Effector CD8-positive, alpha-beta T cell (primary cell): ENCODE measurements at regions not wholly inside any gene's neighbourhood (a gene's known extent, or its start where the extent isn't known, plus 50 kb on each side); places are given as distances from the start of the nearest gene placed in this dataset.

Experiments
- DNase-seq: peaks from one replicate; lab custom pipeline; 2025; lab: John Stamatoyannopoulos, UW

- DNase-seq: no peak
Observed at GRCh38 chr12:67427336-67427735, 158.2 kb downstream of the CAND1 start.

- no peak for DNase-seq
Observed at GRCh38 chr12:67428431-67428830, 159.3 kb downstream of the CAND1 start.

- DNase-seq: no peak
Observed at GRCh38 chr12:67430708-67431335, 161.7 kb downstream of the CAND1 start.

- DNase-seq: no peak
Observed at GRCh38 chr12:67431411-67432020, 162.4 kb downstream of the CAND1 start.

- DNase-seq: no peak
Observed at GRCh38 chr12:67433385-67434175, 164.4 kb downstream of the CAND1 start.

GRCh38 chr12:67434671-67435370 is 165.7 kb downstream of the CAND1 start:
- DNase-seq: no peak

GRCh38 chr12:67436230-67436629 is 167.1 kb downstream of the CAND1 start:
- no peak for DNase-seq

- no peak for DNase-seq
Observed at GRCh38 chr12:67437011-67437410, 167.9 kb downstream of the CAND1 start.

GRCh38 chr12:67439611-67440010 is 170.5 kb downstream of the CAND1 start:
- DNase-seq: no peak

GRCh38 chr12:67441736-67442346 is 172.7 kb downstream of the CAND1 start:
- peak; percentile 56 for DNase-seq

GRCh38 chr12:67442347-67442841 is 173.2 kb downstream of the CAND1 start:
- no peak for DNase-seq

- no peak for DNase-seq
Observed at GRCh38 chr12:67442896-67443295, 173.7 kb downstream of the CAND1 start.

GRCh38 chr12:67444542-67444941 is 175.4 kb downstream of the CAND1 start:
- DNase-seq: no peak

- DNase-seq: no peak
Observed at GRCh38 chr12:67446716-67447115, 177.6 kb downstream of the CAND1 start.

- DNase-seq: no peak
Observed at GRCh38 chr12:67447180-67447579, 178.0 kb downstream of the CAND1 start.

GRCh38 chr12:67449591-67450052 is 180.5 kb downstream of the CAND1 start:
- no peak for DNase-seq

GRCh38 chr12:67450441-67450840 is 181.3 kb downstream of the CAND1 start:
- no peak for DNase-seq

- DNase-seq: no peak
Observed at GRCh38 chr12:67451206-67451605, 182.0 kb downstream of the CAND1 start.

- no peak for DNase-seq
Observed at GRCh38 chr12:67452119-67452805, 183.1 kb downstream of the CAND1 start.

GRCh38 chr12:67453191-67453590 is 184.0 kb downstream of the CAND1 start:
- no peak for DNase-seq

- DNase-seq: no peak
Observed at GRCh38 chr12:67455236-67455635, 186.1 kb downstream of the CAND1 start.
